CD4-positive, alpha-beta memory T cell (primary cell): ENCODE measurements at regions not wholly inside any gene's neighbourhood (a gene's known extent, or its start where the extent isn't known, plus 50 kb on each side); places are given as distances from the start of the nearest gene placed in this dataset.

Source experiments
- CTCF ChIA-PET: fragments of 350-600 bp; sonication (Branson Sonifier 250); formaldehyde crosslinking; loops from one replicate; lab custom pipeline; 2021; ENCODE audit warnings: inconsistent platforms; ENCODE audit not compliant: partially characterized antibody; lab: Charles Lee
- POLR2A ChIA-PET: fragments of 350-600 bp; sonication (Branson Sonifier 250); formaldehyde crosslinking; loops from one replicate; lab custom pipeline; 2021; ENCODE audit not compliant: partially characterized antibody; lab: Charles Lee
- DNase-seq, 5 donors: peaks; one replicate each; pipeline versions ENCODE4 v3.0.0 to v3.0.0-alpha.2; 2020 to 2022; ENCODE audit warnings: mixed read lengths in 1 of 5
- H3K27ac ChIP-seq: one replicate; pipeline ENCODE4 v1.7.0; 2013; ENCODE audit warnings: low read depth, low read length
- H3K27me3 ChIP-seq: 2 replicates; pipeline ENCODE4 v1.7.0; 2013; ENCODE audit warnings: mild to moderate bottlenecking, low read length, moderate library complexity; ENCODE audit not compliant: insufficient read depth
- H3K36me3 ChIP-seq: 2 replicates; pipeline ENCODE4 v1.7.0; 2013; ENCODE audit warnings: mild to moderate bottlenecking, low read length, moderate library complexity; ENCODE audit not compliant: insufficient read depth
- H3K4me1 ChIP-seq: 2 replicates; pipeline ENCODE4 v1.7.0; 2013; ENCODE audit warnings: mild to moderate bottlenecking, low read length, moderate library complexity; ENCODE audit not compliant: insufficient read depth
- H3K4me3 ChIP-seq, 2 donors: one replicate each; pipeline ENCODE4 v1.7.0; 2013; ENCODE audit warnings: low read length in 2 of 2, mild to moderate bottlenecking in 1 of 2
- H3K9me3 ChIP-seq, 2 donors: one replicate each; pipeline ENCODE4 v1.7.0; 2013; ENCODE audit warnings: low read length in 2 of 2, control low read depth in 1 of 2; ENCODE audit not compliant: control insufficient read depth in 1 of 2
- H3K27ac Mint-ChIP-seq, 7 donors: one replicate each; pipeline ENCODE4 v1.8.0; 2020 to 2021; ENCODE audit warnings: mixed read lengths in 7 of 7, mild to moderate bottlenecking in 6 of 7, inconsistent platforms in 3 of 7, moderate library complexity in 3 of 7
- H3K27me3 Mint-ChIP-seq, 2 donors: one replicate each; pipeline ENCODE4 v1.8.0; 2020 to 2021; ENCODE audit warnings: mixed read lengths in 2 of 2
- H3K36me3 Mint-ChIP-seq, 2 donors: one replicate each; pipeline ENCODE4 v1.8.0; 2020 to 2021; ENCODE audit warnings: mixed read lengths in 2 of 2, inconsistent platforms in 1 of 2, mild to moderate bottlenecking in 1 of 2
- H3K4me1 Mint-ChIP-seq, 4 donors: one replicate each; pipeline ENCODE4 v1.8.0; 2020 to 2021; ENCODE audit warnings: mixed read lengths in 4 of 4, mild to moderate bottlenecking in 1 of 4
- H3K4me3 Mint-ChIP-seq, 8 donors: one replicate each; pipeline ENCODE4 v1.8.0; 2020 to 2021; ENCODE audit warnings: mixed read lengths in 8 of 8, mild to moderate bottlenecking in 7 of 8, moderate library complexity in 6 of 8, inconsistent platforms in 3 of 8
- H3K9me3 Mint-ChIP-seq, 8 donors: one replicate each; pipeline ENCODE4 v1.8.0; 2020 to 2021; ENCODE audit warnings: mixed read lengths in 8 of 8, mild to moderate bottlenecking in 5 of 8, inconsistent platforms in 3 of 8, moderate library complexity in 1 of 8
- intact Hi-C: fragments of 100-400 bp; cut with micrococcal nuclease; formaldehyde crosslinking; loops from one replicate; pipeline ENCODE4 v1.15.1; 2023

GRCh38 chrX:34716302-34716701 is 59.2 kb upstream of the TMEM47 start:
- Histone ChIP-seq H3K9me3 (no peaks in the 10 kb centered on the region), H3K27me3 (no peaks in the 10 kb centered on the region), H3K4me3 (no peak overlapping the region), H3K36me3 (no peaks in the 10 kb centered on the region), H3K4me1 (no peaks in the 10 kb centered on the region), H3K27ac (no peak overlapping the region)
- no peaks in the 10 kb centered on the region for H3K4me1 Mint-ChIP-seq
- H3K4me3 Mint-ChIP-seq, result no peak overlapping the region
- POLR2A ChIA-PET, result no interaction called here
- CTCF ChIA-PET, result no interaction called here
- intact Hi-C loops, result no loop called here
- no peak overlapping the region for H3K27ac Mint-ChIP-seq
- no peak for DNase-seq
- peaks cover 0 to 2% (median 0%) of the 10 kb centered on the region in 8 donors for H3K9me3 Mint-ChIP-seq
- no peaks in the 10 kb centered on the region for H3K27me3 Mint-ChIP-seq
- no peaks in the 10 kb centered on the region for H3K36me3 Mint-ChIP-seq

- Histone ChIP-seq H3K27ac (no peak overlapping the region), H3K4me3 (no peak overlapping the region), H3K9me3 (no peaks in the 10 kb centered on the region), H3K4me1 (no peaks in the 10 kb centered on the region), H3K27me3 (no peaks in the 10 kb centered on the region), H3K36me3 (no peaks in the 10 kb centered on the region)
- POLR2A ChIA-PET, result no interaction called here
- no peak overlapping the region for H3K4me3 Mint-ChIP-seq
- H3K4me1 Mint-ChIP-seq, result no peaks in the 10 kb centered on the region
- H3K36me3 Mint-ChIP-seq, result no peaks in the 10 kb centered on the region
- H3K27ac Mint-ChIP-seq, result no peak overlapping the region
- peaks cover 0 to 15% (median 3%) of the 10 kb centered on the region in 8 donors for H3K9me3 Mint-ChIP-seq
- CTCF ChIA-PET, result no interaction called here
- intact Hi-C loops, result no loop called here
- H3K27me3 Mint-ChIP-seq, result no peaks in the 10 kb centered on the region
- DNase-seq, result no peak
These were observed 77.3 kb upstream of the TMEM47 start for GRCh38 chrX:34734383-34734782.

GRCh38 chrX:34744521-34744920 is 87.4 kb upstream of the TMEM47 start:
- no peaks in the 10 kb centered on the region for H3K4me1 Mint-ChIP-seq
- DNase-seq, result no peak
- H3K4me3 ChIP-seq, result no peak overlapping the region
- intact Hi-C loops, result no loop called here
- H3K27me3 ChIP-seq, result no peaks in the 10 kb centered on the region
- H3K27me3 Mint-ChIP-seq, result no peaks in the 10 kb centered on the region
- H3K36me3 Mint-ChIP-seq, result no peaks in the 10 kb centered on the region
- ChIA-PET CTCF (no interaction called here), POLR2A (no interaction called here)
- no peaks in the 10 kb centered on the region for H3K9me3 ChIP-seq
- no peak overlapping the region for H3K27ac Mint-ChIP-seq
- H3K9me3 Mint-ChIP-seq, result peaks cover 0 to 4% (median 0%) of the 10 kb centered on the region in 8 donors
- no peak overlapping the region for H3K27ac ChIP-seq
- H3K4me3 Mint-ChIP-seq, result no peak overlapping the region
- H3K4me1 ChIP-seq, result no peaks in the 10 kb centered on the region
- no peaks in the 10 kb centered on the region for H3K36me3 ChIP-seq

GRCh38 chrX:34749896-34750295 is 92.8 kb upstream of the TMEM47 start:
- Histone ChIP-seq H3K9me3 (no peaks in the 10 kb centered on the region), H3K4me3 (no peak overlapping the region), H3K36me3 (no peaks in the 10 kb centered on the region), H3K4me1 (no peaks in the 10 kb centered on the region), H3K27ac (no peak overlapping the region), H3K27me3 (no peaks in the 10 kb centered on the region)
- ChIA-PET CTCF (no interaction called here), POLR2A (no interaction called here)
- intact Hi-C loops, result no loop called here
- DNase-seq, result no peak
- Mint-ChIP-seq H3K9me3 (peaks cover 0 to 4% (median 0%) of the 10 kb centered on the region in 8 donors), H3K4me3 (no peak overlapping the region), H3K4me1 (no peaks in the 10 kb centered on the region), H3K27me3 (no peaks in the 10 kb centered on the region), H3K36me3 (no peaks in the 10 kb centered on the region), H3K27ac (no peak overlapping the region)

- Histone ChIP-seq H3K4me1 (no peaks in the 10 kb centered on the region), H3K9me3 (no peaks in the 10 kb centered on the region), H3K27me3 (no peaks in the 10 kb centered on the region), H3K27ac (no peak overlapping the region), H3K36me3 (no peaks in the 10 kb centered on the region), H3K4me3 (no peak overlapping the region)
- H3K4me3 Mint-ChIP-seq, result no peak overlapping the region
- no peaks in the 10 kb centered on the region for H3K27me3 Mint-ChIP-seq
- peaks cover 0 to 4% (median 0%) of the 10 kb centered on the region in 8 donors for H3K9me3 Mint-ChIP-seq
- no peaks in the 10 kb centered on the region for H3K4me1 Mint-ChIP-seq
- POLR2A ChIA-PET, result no interaction called here
- H3K27ac Mint-ChIP-seq, result no peak overlapping the region
- intact Hi-C loops, result no loop called here
- H3K36me3 Mint-ChIP-seq, result no peaks in the 10 kb centered on the region
- CTCF ChIA-PET, result no interaction called here
- DNase-seq, result no peak
These were observed 107.8 kb upstream of the TMEM47 start for GRCh38 chrX:34764852-34765361.

- DNase-seq, result no peak
- POLR2A ChIA-PET, result no interaction called here
- Mint-ChIP-seq H3K27me3 (no peaks in the 10 kb centered on the region), H3K4me1 (no peaks in the 10 kb centered on the region), H3K27ac (no peak overlapping the region), H3K36me3 (no peaks in the 10 kb centered on the region), H3K4me3 (no peak overlapping the region), H3K9me3 (peaks cover 0 to 3% (median 1%) of the 10 kb centered on the region in 8 donors)
- no peaks in the 10 kb centered on the region for H3K36me3 ChIP-seq
- no peaks in the 10 kb centered on the region for H3K27me3 ChIP-seq
- no peak overlapping the region for H3K4me3 ChIP-seq
- intact Hi-C loops, result no loop called here
- CTCF ChIA-PET, result no interaction called here
- no peaks in the 10 kb centered on the region for H3K4me1 ChIP-seq
- no peaks in the 10 kb centered on the region for H3K9me3 ChIP-seq
- no peak overlapping the region for H3K27ac ChIP-seq
These were observed 111.2 kb upstream of the TMEM47 start for GRCh38 chrX:34768290-34768689.

- H3K27ac Mint-ChIP-seq, result no peak overlapping the region
- ChIA-PET CTCF (no interaction called here), POLR2A (no interaction called here)
- no peak overlapping the region for H3K4me3 Mint-ChIP-seq
- Histone ChIP-seq H3K4me1 (no peaks in the 10 kb centered on the region), H3K27me3 (no peaks in the 10 kb centered on the region), H3K27ac (no peak overlapping the region), H3K9me3 (no peaks in the 10 kb centered on the region), H3K36me3 (no peaks in the 10 kb centered on the region), H3K4me3 (no peak overlapping the region)
- intact Hi-C loops, result no loop called here
- no peak for DNase-seq
- no peaks in the 10 kb centered on the region for H3K27me3 Mint-ChIP-seq
- no peaks in the 10 kb centered on the region for H3K4me1 Mint-ChIP-seq
- peaks cover 0 to 6% (median 1%) of the 10 kb centered on the region in 8 donors for H3K9me3 Mint-ChIP-seq
- H3K36me3 Mint-ChIP-seq, result no peaks in the 10 kb centered on the region
These were observed 113.4 kb upstream of the TMEM47 start for GRCh38 chrX:34770511-34770910.

GRCh38 chrX:34778916-34779315 is 121.8 kb upstream of the TMEM47 start:
- intact Hi-C loops, result no loop called here
- H3K4me1 Mint-ChIP-seq, result no peaks in the 10 kb centered on the region

More at GRCh38 chrX:34778916-34779315, 121.8 kb upstream of the TMEM47 start:
- Histone ChIP-seq H3K27ac (no peak overlapping the region), H3K9me3 (no peaks in the 10 kb centered on the region), H3K4me1 (no peaks in the 10 kb centered on the region), H3K27me3 (no peaks in the 10 kb centered on the region), H3K36me3 (no peaks in the 10 kb centered on the region), H3K4me3 (no peak overlapping the region)
- CTCF ChIA-PET, result no interaction called here
- POLR2A ChIA-PET, result no interaction called here
- Mint-ChIP-seq H3K27me3 (no peaks in the 10 kb centered on the region), H3K9me3 (peaks cover 0 to 9% (median 2%) of the 10 kb centered on the region in 8 donors), H3K4me3 (no peak overlapping the region), H3K36me3 (no peaks in the 10 kb centered on the region), H3K27ac (no peak overlapping the region)
- DNase-seq, result no peak
